Common myeloid progenitor, CD34-positive (primary cell): ENCODE measurements at regions not wholly inside any gene's neighbourhood (a gene's known extent, or its start where the extent isn't known, plus 50 kb on each side); places are given as distances from the start of the nearest gene placed in this dataset.
A peak's percentile ranks its signal among the peaks of the same experiment; 100 is the strongest.

Source experiments
- CTCF ChIA-PET: fragments of 350-600 bp; sonication (Branson Sonifier 250); formaldehyde crosslinking; loops from one replicate; lab custom pipeline; 2021; ENCODE audit warnings: antibody characterized with exemption; lab: Charles Lee
- POLR2A ChIA-PET: fragments of 350-600 bp; sonication (Branson Sonifier 250); formaldehyde crosslinking; loops from one replicate; lab custom pipeline; 2021; ENCODE audit warnings: antibody characterized with exemption; lab: Charles Lee
- DNase-seq, 3 donors: peaks; one replicate each; pipeline versions ENCODE4 v3.0.0 to v3.0.0-alpha.2; 2013
- H3K27ac ChIP-seq, 2 experiments: 1 replicate in 1 of 2; 2 replicates in 1 of 2; pipeline ENCODE4 v1.7.0; 2013; ENCODE audit warnings: inconsistent platforms in 2 of 2, low read length in 2 of 2, mild to moderate bottlenecking in 2 of 2, low read depth in 1 of 2, moderate library complexity in 1 of 2; ENCODE audit not compliant: severe bottlenecking in 2 of 2, insufficient read depth in 1 of 2, poor library complexity in 1 of 2
- H3K27me3 ChIP-seq, 5 experiments: replicated peaks in 2 of 5; 1 replicate in 3 of 5; 2 replicates in 2 of 5; pipeline versions ENCODE4 v1.6.1 to v1.7.0; 2013; ENCODE audit warnings: low read length in 4 of 5, mild to moderate bottlenecking in 2 of 5, moderate library complexity in 2 of 5, inconsistent platforms in 1 of 5; ENCODE audit not compliant: insufficient read depth in 5 of 5, control insufficient read depth in 4 of 5
- H3K36me3 ChIP-seq, 4 experiments: 1 replicate in 2 of 4; 2 replicates in 2 of 4; pipeline versions ENCODE4 v1.6.1 to v1.7.0; 2013; ENCODE audit warnings: low read length in 3 of 4, control low read depth in 1 of 4, mild to moderate bottlenecking in 1 of 4; ENCODE audit not compliant: control insufficient read depth in 4 of 4, insufficient read depth in 4 of 4
- H3K4me1 ChIP-seq, 4 experiments: 1 replicate in 3 of 4; 2 replicates in 1 of 4; pipeline versions ENCODE4 v1.6.1 to v1.7.1; 2013; ENCODE audit warnings: low read length in 3 of 4, mild to moderate bottlenecking in 3 of 4, control low read depth in 1 of 4, inconsistent platforms in 1 of 4, moderate library complexity in 1 of 4; ENCODE audit not compliant: control insufficient read depth in 4 of 4, insufficient read depth in 4 of 4; ENCODE audit errors: control extremely low read depth in 1 of 4
- H3K4me3 ChIP-seq, 7 experiments: 1 replicate in 4 of 7; 2 replicates in 3 of 7; pipeline versions ENCODE4 v1.5.1 to v1.7.0; 2013; ENCODE audit warnings: mild to moderate bottlenecking in 7 of 7, low read length in 6 of 7, moderate library complexity in 6 of 7, inconsistent platforms in 2 of 7, low read depth in 2 of 7, control low read depth in 1 of 7; ENCODE audit not compliant: insufficient read depth in 4 of 7, control insufficient read depth in 1 of 7; ENCODE audit errors: extremely low read depth in 1 of 7
- H3K9me3 ChIP-seq, 5 experiments: 1 replicate in 4 of 5; 2 replicates in 1 of 5; pipeline versions ENCODE4 v1.6.1 to v1.7.1; 2013; ENCODE audit warnings: low read length in 4 of 5, mild to moderate bottlenecking in 2 of 5, inconsistent platforms in 1 of 5, low read depth in 1 of 5, moderate library complexity in 1 of 5; ENCODE audit not compliant: control insufficient read depth in 4 of 5, insufficient read depth in 2 of 5; ENCODE audit errors: control extremely low read depth in 1 of 5
- WGBS: methylation state at CpG from one replicate; pipeline ENCODE4 v1.1.5; 2013; ENCODE audit not compliant: insufficient coverage; 5-methylcytosine and 5-hydroxymethylcytosine counted together

DNA sequence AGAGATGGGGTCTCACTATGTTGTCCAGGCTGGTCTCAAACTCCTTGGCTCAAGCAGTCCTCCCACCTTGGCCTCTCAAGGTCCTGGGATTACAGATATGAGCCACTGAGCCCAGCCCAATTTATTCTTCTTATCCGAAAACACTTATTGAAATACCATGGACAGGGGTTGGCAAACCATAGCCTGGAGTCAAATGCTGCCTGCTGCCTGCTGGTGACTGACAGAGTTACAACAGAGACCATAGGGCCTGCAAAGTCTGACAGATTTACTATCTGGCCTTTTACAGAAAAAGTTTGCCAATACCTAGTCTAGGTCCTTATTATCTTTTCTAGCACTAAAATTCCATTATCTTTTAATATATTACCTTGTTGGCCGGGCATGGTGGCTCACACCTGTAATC, 87.1 kb upstream of the ZNF281 start:
- Histone ChIP-seq H3K36me3 (no peaks in the 10 kb centered on the region), H3K4me1 (no peaks in the 10 kb centered on the region), H3K4me3 (no peak overlapping the region), H3K27ac (no peak overlapping the region), H3K27me3 (no peaks in the 10 kb centered on the region), H3K9me3 (peaks cover 0 to 6% (median 0%) of the 10 kb centered on the region in 5 experiments)
- DNase-seq, result no peak
- ChIA-PET CTCF (interaction anchor here (5.4 kb wide), 1 partner anchor 13 kb away, joined by 48 read pairs; no protein-coding TSS in a partner anchor), POLR2A (no interaction called here)
- 100% methylated on average over 2 of the region's 2 CpGs for WGBS

DNA sequence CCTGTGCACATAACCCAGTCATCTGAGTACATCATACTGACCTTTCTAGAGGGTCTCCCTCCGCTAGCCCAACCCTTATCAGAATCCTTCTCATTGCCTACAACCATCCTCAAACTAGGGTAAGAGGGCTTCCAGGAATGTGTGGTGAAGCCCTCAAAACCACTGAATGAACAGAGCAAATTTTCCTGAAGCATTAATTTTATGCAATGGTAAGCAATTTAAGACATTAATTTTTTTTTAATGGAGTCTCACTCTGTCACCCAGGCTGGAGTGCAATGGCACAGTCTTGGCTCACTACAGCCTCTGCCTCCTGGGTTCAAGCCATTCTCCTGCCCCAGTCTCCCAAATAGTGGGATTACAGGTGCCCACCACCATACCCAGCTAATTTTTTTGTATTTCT, 86.1 kb upstream of the ZNF281 start:
- no peak overlapping the region for H3K4me3 ChIP-seq
- CTCF ChIA-PET, result no interaction called here

DNA sequence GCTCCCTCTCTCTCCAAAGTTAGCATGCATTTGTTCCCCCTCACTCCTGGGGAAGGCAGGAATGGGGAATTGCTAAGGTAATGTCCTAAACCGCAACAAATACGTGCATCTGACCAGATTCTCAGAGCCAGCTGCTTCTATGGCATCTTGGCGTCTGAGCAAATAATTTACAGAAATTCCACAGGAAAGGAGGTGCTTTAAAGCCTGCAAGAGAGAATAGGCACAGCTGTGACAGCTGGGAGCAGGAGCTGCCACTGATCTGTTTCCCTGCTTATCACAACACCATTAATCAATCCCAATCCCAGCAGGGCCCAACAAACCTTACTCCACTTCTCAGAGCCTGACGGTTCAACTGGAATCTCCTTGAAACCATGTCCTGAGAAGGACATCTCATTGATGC, 83.5 kb upstream of the ZNF281 start:
- no peaks in the 10 kb centered on the region for H3K27me3 ChIP-seq
- H3K27ac ChIP-seq, result no peak overlapping the region
- H3K4me1 ChIP-seq, result peaks cover 0 to 3% (median 0%) of the 10 kb centered on the region in 4 experiments
- no peak for DNase-seq
- no peaks in the 10 kb centered on the region for H3K9me3 ChIP-seq
- 100% methylated on average over 3 of the region's 4 CpGs for WGBS
- ChIA-PET POLR2A (no interaction called here), CTCF (interaction anchor here (0.9 to 1.2 kb wide), 2 partner anchors 9 to 16 kb away, joined by 3 to 4 read pairs; no protein-coding TSS in a partner anchor)
- H3K36me3 ChIP-seq, result no peaks in the 10 kb centered on the region
- no peak overlapping the region for H3K4me3 ChIP-seq

More for the DNA sequence above, 86.1 kb upstream of the ZNF281 start:
- Histone ChIP-seq H3K27me3 (no peaks in the 10 kb centered on the region), H3K4me1 (no peaks in the 10 kb centered on the region), H3K9me3 (peaks cover 0 to 6% (median 0%) of the 10 kb centered on the region in 5 experiments), H3K27ac (no peak overlapping the region), H3K36me3 (no peaks in the 10 kb centered on the region)
- POLR2A ChIA-PET, result no interaction called here
- no CpG with 5 or more reads among the region's 1 CpG for WGBS
- DNase-seq, result no peak

DNA sequence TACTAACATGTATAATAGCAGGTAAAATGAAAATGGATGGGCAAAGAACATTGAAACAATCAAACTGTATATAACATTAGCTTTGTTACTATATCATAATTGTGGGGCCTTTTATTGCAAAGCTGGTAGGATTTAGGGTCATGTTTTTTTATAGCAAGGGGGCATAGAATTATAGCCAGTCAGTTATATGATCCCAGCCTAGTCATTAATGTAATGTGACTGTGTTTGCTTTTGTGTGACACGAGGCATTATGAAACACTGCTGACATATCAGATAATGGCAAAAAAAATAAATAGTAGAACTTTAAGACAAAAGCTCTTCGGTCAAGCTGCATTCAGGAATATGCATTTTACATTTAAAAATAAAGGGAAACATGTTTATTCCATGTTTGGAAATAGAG, 81.3 kb upstream of the ZNF281 start:
- Histone ChIP-seq H3K4me3 (no peak overlapping the region), H3K27ac (no peak overlapping the region), H3K9me3 (no peaks in the 10 kb centered on the region), H3K4me1 (peaks cover 0 to 3% (median 0%) of the 10 kb centered on the region in 4 experiments), H3K27me3 (no peaks in the 10 kb centered on the region), H3K36me3 (no peaks in the 10 kb centered on the region)
- ChIA-PET CTCF (interaction anchor here (1.0 to 2.5 kb wide), 5 partner anchors 66 to 804 kb away, joined by 3 to 10 read pairs (median 5); no protein-coding TSS in a partner anchor), POLR2A (interaction anchor here (0.5 kb wide), 1 partner anchor 19 kb away, joined by 3 read pairs; no protein-coding TSS in a partner anchor)
- WGBS, result no CpG with 5 or more reads among the region's 2 CpGs
- DNase-seq, result no peak

DNA sequence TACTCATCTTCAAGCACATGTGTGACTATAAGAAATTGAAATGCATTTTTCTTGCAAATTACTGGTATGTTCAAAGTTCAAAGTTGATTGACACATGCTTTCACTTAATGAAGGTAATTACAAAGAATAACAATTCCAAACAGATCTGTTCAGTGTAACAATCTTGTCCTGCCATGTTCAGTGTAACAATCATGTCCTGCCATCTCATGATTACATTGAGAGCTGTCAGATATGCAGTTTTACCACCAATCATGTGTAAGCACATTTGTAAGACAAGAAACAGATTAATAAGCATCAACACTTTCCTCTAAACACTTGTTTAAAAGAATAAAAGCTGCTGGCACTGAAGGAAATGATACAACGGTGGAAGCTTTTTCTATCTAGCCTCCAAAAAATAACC, 80.3 kb upstream of the ZNF281 start:
- Histone ChIP-seq H3K9me3 (no peaks in the 10 kb centered on the region), H3K27ac (no peak overlapping the region), H3K36me3 (no peaks in the 10 kb centered on the region), H3K4me1 (peaks cover 0 to 3% (median 0%) of the 10 kb centered on the region in 4 experiments), H3K4me3 (no peak overlapping the region), H3K27me3 (no peaks in the 10 kb centered on the region)
- CTCF ChIA-PET, result interaction anchor here (0.6 to 2.5 kb wide), 8 partner anchors 9 to 805 kb away, joined by 3 to 10 read pairs (median 4); no protein-coding TSS in a partner anchor
- DNase-seq, result no peak
- POLR2A ChIA-PET, result interaction anchor here (0.5 kb wide), 1 partner anchor 925 kb away, joined by 3 read pairs; no protein-coding TSS in a partner anchor
- 67% methylated on average over 1 of the region's 1 CpG for WGBS

DNA sequence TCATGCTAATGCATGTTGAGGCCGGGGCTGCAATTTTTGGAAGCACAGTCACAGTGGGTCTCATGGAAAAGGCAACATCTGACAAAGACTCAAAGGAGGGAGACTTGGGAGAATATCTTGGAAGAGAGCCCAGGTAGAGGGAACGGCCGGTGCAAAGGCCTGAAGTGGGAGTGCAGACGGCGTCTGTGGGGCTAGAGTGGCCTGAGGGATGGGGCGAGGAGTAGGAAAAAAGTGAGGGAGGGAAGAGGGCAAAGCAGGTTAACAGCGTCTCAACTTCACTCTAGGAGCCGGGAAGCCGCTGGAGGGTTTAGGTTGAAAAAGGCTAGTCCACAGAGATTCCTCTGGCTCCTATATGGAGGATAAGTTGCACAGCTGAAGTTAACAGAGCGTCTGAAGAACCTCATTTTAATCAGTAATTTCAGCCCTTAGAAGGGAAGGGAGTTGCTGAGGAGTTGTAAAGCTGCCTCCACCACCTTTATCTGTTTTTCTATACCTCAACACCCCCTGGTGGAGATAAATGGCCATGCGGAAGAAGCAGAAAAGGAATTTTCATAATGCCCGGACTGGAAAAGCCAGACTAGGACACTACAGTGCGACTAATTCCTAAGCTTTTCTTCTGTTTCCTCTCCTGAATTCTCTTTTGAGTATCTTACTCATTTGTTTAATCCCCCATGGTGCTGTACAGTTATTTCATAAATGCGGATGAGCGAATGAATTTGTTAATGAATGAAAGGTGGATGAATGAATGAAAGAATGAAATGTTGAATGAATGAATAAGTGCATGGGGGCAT, 78.7 kb upstream of the ZNF281 start:
- CTCF ChIA-PET, result interaction anchor here (0.7 to 2.5 kb wide), 11 partner anchors 11 to 803 kb away, joined by 3 to 10 read pairs (median 3); no protein-coding TSS in a partner anchor
- no peaks in the 10 kb centered on the region for H3K9me3 ChIP-seq
- H3K4me3 ChIP-seq, result no peak overlapping the region
- no peaks in the 10 kb centered on the region for H3K27me3 ChIP-seq
- POLR2A ChIA-PET, result interaction anchor here (0.6 kb wide), 2 partner anchors 51 to 875 kb away, joined by 3 read pairs; no protein-coding TSS in a partner anchor
- peak; percentile 55 to 78 (median 78) for DNase-seq
- H3K27ac ChIP-seq, result no peak overlapping the region
- H3K4me1 ChIP-seq, result peaks cover 0 to 3% (median under 1%) of the 10 kb centered on the region in 4 experiments
- H3K36me3 ChIP-seq, result no peaks in the 10 kb centered on the region
- 42% methylated on average over 13 of the region's 15 CpGs for WGBS

DNA sequence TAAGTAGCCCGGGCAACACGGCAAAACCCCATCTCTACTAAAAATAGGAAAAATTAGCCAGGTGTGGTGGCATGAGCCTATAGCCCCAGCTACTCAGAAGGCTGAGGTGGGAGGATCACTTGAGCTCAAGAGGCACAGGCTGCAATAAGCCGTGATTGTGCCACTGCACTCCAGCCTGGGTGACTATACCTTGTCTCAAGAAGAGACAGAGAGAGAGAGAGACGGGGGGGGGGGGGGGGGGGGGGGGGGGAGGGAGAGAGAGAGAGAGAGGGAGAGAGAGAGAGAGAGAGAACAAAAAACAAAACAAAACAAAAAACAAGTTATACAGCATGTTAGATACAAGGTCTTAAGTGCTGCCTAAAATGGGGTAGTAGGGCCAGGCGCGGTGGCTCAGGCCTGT, 77.8 kb upstream of the ZNF281 start:
- WGBS, result 100% methylated on average over 2 of the region's 6 CpGs
- ChIA-PET CTCF (interaction anchor here (0.6 to 1.7 kb wide), 5 partner anchors 10 to 799 kb away, joined by 3 to 7 read pairs (median 4); no protein-coding TSS in a partner anchor), POLR2A (no interaction called here)

More for the DNA sequence above, 77.8 kb upstream of the ZNF281 start:
- no peak overlapping the region for H3K4me3 ChIP-seq
- no peaks in the 10 kb centered on the region for H3K27me3 ChIP-seq
- no peak overlapping the region for H3K27ac ChIP-seq
- H3K4me1 ChIP-seq, result peaks cover 0 to 3% (median under 1%) of the 10 kb centered on the region in 4 experiments
- no peaks in the 10 kb centered on the region for H3K36me3 ChIP-seq
- DNase-seq, result no peak
- H3K9me3 ChIP-seq, result no peaks in the 10 kb centered on the region
